HG02798 (cell line): ENCODE measurements at regions not wholly inside any gene's neighbourhood (a gene's known extent, or its start where the extent isn't known, plus 50 kb on each side); places are given as distances from the start of the nearest gene placed in this dataset.
"Not testable (repeated sequence)": the region's sequence is repeated elsewhere in the genome, so short reads cannot be mapped to it uniquely, and the experiment has no call there.

Source experiments
- ATAC-seq: cut with Tn5 transposase; IDR thresholded peaks from one replicate; pipeline ENCODE4 v1.9.1; 2021; ENCODE audit warnings: mild to moderate bottlenecking; ENCODE audit not compliant: unreplicated experiment, poor library complexity

GRCh38 chr10:108037061-108037460 is 872.6 kb upstream of the SORCS1 start:
- ATAC-seq = no peak

GRCh38 chr10:108036265-108036664 is 871.8 kb upstream of the SORCS1 start:
- no peak for ATAC-seq

DNA sequence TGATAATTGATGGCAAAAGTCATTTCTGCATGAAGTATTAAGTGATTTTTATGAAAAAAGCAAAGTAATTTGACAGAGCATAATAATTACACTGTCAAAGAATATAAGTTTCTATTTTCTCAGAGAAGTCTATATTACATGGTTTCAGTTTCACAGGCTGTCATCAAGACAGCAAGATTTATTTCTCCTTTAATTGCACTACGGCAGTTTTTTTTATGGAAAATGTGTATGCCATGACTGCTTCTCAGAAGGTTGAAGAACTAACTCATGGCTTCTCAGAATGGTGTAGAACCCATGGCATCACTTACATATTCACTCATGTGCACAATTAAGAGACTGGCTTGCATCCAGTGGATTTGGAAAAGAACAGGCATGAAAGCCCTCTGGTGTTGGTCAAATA is 870.3 kb upstream of the SORCS1 start:
- ATAC-seq = no peak

- ATAC-seq = not testable (repeated sequence)
These were observed 869.0 kb upstream of the SORCS1 start for GRCh38 chr10:108033518-108033917.

DNA sequence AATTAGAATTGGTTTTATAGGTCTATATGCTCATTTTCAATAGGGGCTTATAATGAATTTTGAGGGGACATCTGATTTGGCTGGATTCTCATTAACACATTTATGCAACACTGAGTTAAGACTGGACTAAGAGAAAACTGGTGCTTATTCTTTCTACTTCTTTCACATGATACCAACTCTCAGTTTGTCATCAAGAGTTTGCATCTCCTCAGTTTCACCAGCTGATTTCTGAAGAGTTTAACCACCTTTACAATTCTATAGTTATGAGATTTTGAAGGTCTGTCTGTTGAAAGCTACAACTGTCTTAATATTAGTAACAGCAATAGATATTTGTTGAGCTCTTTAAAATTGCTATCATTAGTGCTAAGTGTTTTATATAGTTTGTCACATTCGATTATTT is 867.0 kb upstream of the SORCS1 start:
- no peak for ATAC-seq

GRCh38 chr10:108014902-108015177 is 850.3 kb upstream of the SORCS1 start:
- peak; percentile 92 for ATAC-seq

DNA sequence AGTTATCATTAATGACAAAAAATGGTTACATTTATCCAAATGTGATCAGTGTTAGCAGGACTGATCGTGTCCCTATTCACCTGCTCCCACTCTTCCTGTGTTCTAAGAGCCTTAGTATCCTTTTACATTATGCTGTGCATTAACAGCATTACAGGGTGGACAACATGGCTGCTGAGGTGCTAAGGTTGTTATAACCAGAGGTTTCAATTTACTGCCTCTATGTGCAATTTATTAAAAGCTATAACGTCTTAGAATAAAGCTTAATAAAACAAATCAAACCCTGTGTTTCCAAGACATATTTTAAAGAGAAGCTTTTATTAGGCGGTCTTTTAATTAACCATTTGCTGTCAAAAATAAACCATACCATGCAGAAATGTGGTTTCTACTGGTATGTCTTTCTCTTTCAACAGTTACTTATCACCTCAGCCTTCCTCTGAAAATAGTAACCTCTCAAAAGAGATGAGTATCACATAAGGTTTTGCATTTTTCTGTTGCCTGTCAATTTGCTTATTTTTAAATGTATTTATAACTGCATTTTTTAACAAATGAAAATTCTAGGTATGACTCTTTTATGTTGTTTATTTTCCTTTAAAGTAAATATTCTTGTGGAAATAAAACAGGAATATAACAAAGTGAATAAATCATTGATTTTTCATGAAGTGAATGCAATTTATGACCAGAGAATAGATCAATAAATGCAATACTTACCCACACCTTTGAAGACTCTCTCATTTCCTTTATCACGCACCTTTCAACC is 849.8 kb upstream of the SORCS1 start:
- peak; percentile 79 for ATAC-seq

GRCh38 chr10:108005627-108006026 is 841.1 kb upstream of the SORCS1 start:
- ATAC-seq = peak; percentile 39

GRCh38 chr10:108003576-108003975 is 839.1 kb upstream of the SORCS1 start:
- ATAC-seq = peak; percentile 36

DNA sequence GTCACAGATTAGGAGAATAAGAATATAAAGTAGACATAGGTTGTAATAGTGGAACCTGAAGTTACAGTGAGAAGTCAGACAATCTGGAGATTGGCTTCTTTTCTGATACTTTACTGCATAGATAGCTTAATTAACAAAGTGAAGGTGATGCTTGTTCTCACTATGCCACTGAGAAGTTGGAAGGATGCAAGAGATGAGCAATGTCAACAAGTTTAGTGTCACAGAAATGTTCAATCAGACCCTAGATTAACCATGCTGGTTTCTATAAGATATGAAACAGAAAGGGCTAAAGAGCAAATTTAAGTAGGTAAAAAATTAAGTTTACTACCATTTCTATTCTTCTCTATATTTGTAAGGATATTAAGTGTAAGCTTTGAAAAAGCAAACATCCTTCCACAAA is 838.6 kb upstream of the SORCS1 start:
- peak; percentile 48 for ATAC-seq

DNA sequence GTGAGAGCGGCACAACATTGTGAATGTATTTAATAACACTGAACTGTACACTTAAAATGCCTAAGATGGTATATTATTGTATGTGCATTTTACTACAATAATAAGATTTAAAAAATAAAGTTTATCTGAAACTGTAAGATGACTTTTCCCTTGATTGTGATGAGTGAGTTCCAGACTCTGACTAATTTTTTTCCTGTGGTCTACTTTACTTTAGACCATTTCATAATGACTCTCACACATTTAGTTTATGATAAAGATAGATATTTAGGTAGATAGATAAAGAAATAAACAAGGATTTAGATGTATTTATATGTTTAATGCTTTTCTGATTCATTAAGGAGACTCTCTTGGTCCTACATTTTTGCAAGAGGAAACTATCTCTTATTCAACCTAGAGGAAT is 835.9 kb upstream of the SORCS1 start:
- no peak for ATAC-seq

GRCh38 chr10:107994621-107995270 is 830.2 kb upstream of the SORCS1 start:
- peak; percentile 81 for ATAC-seq

DNA sequence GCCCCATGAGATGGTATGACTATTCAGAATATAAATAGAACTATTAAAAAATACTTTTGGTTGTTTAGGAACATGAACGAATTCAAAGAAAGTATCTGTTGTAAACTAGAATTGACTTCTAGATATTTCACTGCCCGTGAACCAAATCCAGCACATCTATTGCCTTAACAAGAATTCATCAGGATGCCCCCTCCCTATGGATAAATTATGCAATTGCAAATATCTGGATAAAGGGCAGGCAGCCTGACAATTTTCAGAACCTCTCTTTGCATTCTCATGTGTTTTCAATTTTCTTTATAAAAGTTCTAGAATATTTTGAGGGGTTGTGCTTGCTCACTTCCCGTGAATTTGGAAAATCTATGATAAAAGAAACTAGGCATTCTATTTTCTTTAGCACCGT is 822.1 kb upstream of the SORCS1 start:
- no peak for ATAC-seq

- no peak for ATAC-seq
These were observed 820.1 kb upstream of the SORCS1 start for GRCh38 chr10:107984581-107984980.

DNA sequence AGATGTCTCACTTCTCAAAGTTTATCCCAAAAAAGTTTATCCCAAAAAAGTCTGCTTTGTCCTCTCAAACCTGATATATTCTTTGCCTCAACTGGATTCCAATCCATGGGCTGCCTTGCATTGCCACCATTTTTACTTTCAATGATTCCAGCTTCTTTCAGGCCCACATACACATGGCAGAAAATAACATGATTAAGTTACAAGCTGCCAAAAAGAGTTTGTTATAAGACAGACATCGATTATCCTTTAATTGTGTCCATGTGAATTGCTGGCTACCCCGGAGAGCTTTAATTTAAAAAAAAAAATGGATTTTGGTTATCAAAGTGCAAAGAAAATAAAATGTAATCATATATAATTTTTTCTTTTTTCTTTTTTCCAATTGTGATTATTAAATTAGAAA is 819.6 kb upstream of the SORCS1 start:
- ATAC-seq = no peak

- no peak for ATAC-seq
These were observed 813.9 kb upstream of the SORCS1 start for GRCh38 chr10:107978455-107978854.

- no peak for ATAC-seq
These were observed 807.5 kb upstream of the SORCS1 start for GRCh38 chr10:107971973-107972372.

DNA sequence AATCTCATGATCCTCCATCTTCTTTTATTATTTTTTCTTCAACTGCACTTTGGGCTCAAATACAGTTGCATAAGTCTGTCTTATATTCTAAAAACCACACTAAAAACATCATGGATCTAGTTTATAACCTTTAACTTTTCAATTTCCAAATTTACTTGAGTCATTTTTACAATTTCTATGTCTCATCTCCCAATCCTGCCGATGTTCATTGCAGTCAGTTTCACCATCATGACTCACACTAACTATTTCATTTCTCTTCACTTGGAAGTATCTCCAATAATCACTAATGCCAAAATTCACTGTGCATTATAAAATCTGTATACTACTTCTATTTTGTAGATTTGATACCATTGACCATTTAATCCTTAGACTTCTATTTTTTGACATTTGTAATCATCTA is 806.9 kb upstream of the SORCS1 start:
- ATAC-seq = no peak

- ATAC-seq = no peak
These were observed 806.0 kb upstream of the SORCS1 start for GRCh38 chr10:107970512-107970911.

DNA sequence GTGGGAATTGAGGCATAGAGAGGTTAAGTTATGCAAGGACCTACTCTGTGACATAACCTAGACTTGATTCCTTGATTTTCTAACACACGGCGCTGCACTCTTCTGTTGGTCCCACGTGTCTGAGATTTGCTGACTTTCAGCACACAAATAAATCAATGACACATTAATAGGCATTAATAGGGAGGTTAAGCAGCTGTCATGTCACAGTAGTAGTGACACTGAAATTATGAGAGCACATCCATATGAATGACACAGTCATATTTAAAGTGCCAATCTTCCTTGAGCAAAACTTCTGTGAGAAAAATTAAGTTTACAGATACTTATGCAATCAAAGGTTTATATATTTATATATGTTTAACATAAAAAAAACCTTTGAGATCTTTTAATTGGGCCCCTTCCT is 805.4 kb upstream of the SORCS1 start:
- ATAC-seq = no peak

DNA sequence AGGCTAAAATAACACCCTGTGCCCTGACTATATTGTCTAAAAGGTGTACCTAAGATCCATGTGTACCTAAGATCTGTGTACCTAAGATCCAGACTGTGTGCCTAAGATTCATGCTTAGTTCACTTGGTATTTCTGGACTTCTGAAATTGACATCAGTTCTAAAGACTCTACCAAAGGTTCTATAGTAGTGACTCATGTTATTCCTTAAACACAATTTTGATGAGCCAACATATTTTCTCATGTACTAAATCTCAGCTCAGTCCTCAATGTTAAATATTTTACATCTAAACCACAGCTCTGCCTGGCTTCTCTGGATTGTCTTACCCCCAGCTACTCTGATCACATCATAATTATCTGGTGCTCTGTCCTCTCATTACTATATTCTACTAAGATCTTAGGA is 802.3 kb upstream of the SORCS1 start:
- no peak for ATAC-seq
